WI38 (cell line): ENCODE measurements at regions not wholly inside any gene's neighbourhood (a gene's known extent, or its start where the extent isn't known, plus 50 kb on each side); places are given as distances from the start of the nearest gene placed in this dataset.

Experiments used
- H3K4me3 ChIP-seq: 2 replicates; pipeline ENCODE4 v1.5.1; 2011; ENCODE audit warnings: low read depth, mild to moderate bottlenecking, control low read depth, low read length
- TF ChIP-seq, protein P1 (sequence below): IDR thresholded peaks from 2 replicates; pipeline ENCODE4 v1.5.1; 2012; ENCODE audit warnings: low read depth, mild to moderate bottlenecking, control low read depth, low read length

DNA sequence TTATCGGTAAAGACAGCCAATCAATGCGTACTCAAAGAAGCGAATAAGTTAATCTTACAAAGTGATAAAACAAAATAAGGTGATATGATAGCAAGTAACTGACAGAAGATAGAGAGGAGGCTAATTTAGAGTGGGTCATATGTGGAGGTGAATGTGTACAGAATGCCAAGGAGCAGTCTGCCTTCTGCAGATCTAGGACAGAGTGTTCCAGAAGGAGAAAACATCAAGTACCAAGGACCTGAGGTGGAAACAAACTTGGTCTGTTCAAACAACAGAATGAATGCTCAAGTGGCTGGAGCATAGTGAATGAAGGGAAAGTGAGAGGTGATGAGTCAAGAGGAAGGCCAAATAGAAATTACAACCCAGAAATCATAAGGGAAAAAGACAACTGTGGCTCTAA, 170.3 kb upstream of the BMP4 start:
- no peak overlapping the region for H3K4me3 ChIP-seq
- TF ChIP-seq, protein P1, sequence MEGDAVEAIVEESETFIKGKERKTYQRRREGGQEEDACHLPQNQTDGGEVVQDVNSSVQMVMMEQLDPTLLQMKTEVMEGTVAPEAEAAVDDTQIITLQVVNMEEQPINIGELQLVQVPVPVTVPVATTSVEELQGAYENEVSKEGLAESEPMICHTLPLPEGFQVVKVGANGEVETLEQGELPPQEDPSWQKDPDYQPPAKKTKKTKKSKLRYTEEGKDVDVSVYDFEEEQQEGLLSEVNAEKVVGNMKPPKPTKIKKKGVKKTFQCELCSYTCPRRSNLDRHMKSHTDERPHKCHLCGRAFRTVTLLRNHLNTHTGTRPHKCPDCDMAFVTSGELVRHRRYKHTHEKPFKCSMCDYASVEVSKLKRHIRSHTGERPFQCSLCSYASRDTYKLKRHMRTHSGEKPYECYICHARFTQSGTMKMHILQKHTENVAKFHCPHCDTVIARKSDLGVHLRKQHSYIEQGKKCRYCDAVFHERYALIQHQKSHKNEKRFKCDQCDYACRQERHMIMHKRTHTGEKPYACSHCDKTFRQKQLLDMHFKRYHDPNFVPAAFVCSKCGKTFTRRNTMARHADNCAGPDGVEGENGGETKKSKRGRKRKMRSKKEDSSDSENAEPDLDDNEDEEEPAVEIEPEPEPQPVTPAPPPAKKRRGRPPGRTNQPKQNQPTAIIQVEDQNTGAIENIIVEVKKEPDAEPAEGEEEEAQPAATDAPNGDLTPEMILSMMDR, result no peak

DNA sequence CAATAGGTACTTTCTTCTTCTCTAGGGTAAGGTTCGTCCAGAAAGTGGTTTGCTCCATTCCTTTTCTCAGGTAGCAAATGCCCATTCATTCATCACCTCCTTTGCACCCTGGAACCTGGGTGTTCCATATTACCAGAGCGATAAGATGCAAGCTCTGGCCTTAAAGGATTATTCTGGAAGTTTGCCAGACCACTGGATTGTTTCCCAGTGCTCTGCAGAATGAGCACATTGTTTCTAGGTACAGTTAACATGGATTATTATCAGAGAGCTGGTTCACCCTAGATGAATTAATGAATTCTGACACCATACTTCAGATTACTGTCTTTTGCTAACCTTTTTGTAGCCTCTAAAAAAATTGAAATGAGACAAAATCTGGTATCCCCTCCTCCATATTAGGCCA, 170.9 kb upstream of the BMP4 start:
- TF ChIP-seq, protein P1, result no peak
- H3K4me3 ChIP-seq, result no peak overlapping the region

DNA sequence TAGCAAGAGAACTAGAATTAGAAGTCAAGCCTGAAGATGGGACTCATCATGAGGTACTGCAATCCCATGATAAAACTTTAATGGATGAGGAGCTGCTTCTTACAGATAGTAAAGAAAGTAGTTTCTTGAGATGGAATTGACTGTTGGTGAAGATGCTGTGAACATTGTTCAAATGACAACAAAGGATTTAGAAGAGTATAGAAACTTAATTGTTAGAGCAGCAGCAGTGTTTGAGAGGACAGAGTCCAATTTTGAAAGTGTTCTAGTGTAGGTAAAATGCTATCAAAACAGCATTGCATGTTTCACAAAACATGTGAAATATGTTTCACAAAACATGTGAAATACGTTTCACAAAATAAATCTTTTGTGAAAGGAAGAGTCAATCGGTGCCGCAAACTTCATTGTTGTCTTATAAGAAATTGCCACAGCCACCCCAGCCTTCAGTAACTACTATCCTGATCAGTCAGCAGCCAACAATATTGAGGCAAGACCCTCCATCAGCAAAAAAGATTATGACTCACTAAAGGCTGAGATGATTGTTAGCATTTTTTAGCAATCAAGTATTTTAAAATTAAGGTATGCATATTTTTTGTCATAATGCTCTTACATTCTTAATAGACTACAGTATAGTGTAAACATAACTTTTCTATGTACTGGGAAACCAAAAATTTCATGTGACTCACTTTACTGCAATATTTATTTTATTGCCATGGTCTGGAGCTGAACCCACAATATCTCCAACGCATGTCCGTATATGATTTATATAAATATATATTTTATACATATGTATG, 173.4 kb upstream of the BMP4 start:
- TF ChIP-seq, protein P1, result no peak
- H3K4me3 ChIP-seq, result no peak overlapping the region

DNA sequence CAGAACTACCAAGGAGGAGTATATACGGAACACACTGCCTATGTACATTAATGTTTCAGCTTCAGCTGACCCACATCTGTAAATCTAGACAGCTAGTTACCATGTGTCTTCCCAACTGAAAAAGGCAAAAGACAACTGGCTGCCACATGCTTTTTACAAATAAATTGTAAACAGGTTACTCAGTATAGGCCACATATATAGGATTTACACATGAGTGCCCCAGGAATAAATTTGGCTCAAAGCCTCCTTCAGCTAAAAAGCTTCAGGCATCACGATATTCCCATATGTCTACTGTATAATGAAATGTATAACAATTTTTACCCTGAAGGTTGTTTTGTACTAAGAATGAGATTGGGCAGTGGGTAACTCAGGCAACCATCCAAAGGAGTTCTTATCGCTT, 175.9 kb upstream of the BMP4 start:
- TF ChIP-seq, protein P1, result no peak
- no peak overlapping the region for H3K4me3 ChIP-seq

DNA sequence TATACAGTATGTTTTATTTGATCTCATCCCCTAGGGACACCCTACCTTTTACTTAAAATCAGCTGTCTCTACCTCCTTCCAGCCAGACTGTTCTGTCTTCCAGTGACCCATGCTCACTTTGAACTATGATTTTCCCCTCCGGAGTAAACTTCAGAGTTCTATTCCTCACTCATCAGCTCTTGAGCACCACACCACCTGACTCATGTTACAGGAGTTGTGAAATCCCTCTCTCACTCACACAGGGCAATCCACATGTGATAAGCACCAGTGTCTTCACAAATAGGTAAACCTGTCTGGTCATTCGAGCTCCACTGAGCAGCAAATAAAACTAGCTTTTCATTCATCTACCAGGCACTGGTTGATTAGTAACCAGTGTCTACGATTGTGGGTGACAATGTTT, 177.3 kb upstream of the BMP4 start:
- TF ChIP-seq, protein P1, result no peak
- no peak overlapping the region for H3K4me3 ChIP-seq

DNA sequence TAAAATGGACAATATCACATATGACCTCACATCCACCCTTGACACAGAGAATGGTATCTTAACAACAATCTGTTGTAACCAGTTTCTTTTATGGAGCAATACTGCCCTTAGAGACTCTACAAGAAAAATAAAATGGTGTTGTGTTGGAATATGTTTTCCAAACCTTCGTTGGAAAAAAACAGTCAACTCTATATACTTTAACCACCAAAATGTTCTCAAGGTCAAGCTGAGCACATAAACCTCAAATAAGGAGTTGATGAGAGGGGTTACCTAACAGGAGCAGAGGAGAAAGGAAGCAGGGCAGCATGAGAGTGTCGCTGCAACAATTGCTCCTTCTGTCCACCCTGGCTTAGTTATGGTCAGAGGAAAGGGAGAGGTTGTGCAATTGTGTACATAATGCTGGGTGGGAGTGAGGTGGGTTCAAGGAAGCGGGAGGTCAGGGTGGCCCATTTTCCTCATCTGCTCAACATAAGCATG, 179.2 kb upstream of the BMP4 start:
- TF ChIP-seq, protein P1, result no peak
- H3K4me3 ChIP-seq, result no peak overlapping the region

DNA sequence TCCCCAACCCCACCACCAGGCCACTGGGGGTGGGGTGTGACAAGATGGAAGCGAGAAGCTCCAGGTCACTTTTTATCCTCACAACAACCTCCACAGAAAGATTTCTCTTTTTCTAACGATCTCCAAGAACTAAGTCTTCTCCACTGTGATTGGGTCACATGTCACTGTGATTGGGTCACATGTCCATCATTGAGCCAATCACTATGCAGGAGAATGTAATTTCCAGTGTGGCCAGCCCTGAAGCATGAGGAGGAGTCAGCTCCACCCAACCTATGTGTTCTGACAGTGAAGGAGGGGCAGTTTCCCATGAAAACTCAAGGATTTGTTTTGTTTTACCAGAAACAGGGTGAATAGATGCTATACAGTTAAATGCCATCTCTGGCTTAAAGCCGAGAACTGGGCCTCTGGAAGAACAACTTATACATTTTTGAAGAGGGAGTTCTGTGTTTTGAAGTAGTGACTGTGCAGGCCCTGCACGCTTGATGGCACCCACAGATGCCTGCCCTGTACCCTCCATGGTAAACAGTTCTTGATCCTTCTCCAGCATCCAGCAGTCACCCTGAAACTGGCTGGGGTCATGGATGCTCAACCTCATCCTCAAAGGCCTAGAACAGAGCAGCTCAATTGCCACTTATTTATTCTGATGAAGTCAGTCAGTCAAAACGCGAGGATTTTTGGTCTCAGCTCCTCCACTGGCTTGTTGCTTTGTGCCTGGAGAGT, 180.4 kb upstream of the BMP4 start:
- TF ChIP-seq, protein P1, result no peak

More for the DNA sequence above, 180.4 kb upstream of the BMP4 start:
- H3K4me3 ChIP-seq, result no peak overlapping the region
